HL-60/S4 (cell line): ENCODE measurements at regions not wholly inside any gene's neighbourhood (a gene's known extent, or its start where the extent isn't known, plus 50 kb on each side); places are given as distances from the start of the nearest gene placed in this dataset.
"Not testable (repeated sequence)": the region's sequence is repeated elsewhere in the genome, so short reads cannot be mapped to it uniquely, and the experiment has no call there.

Source experiments
- in situ Hi-C: fragments of 300-500 bp; cut with MboI; formaldehyde crosslinking; loops from 2 replicates; pipeline ENCODE4 v1.14.3; 2022; ENCODE audit warnings: low sequenced_read_pairs

DNA sequence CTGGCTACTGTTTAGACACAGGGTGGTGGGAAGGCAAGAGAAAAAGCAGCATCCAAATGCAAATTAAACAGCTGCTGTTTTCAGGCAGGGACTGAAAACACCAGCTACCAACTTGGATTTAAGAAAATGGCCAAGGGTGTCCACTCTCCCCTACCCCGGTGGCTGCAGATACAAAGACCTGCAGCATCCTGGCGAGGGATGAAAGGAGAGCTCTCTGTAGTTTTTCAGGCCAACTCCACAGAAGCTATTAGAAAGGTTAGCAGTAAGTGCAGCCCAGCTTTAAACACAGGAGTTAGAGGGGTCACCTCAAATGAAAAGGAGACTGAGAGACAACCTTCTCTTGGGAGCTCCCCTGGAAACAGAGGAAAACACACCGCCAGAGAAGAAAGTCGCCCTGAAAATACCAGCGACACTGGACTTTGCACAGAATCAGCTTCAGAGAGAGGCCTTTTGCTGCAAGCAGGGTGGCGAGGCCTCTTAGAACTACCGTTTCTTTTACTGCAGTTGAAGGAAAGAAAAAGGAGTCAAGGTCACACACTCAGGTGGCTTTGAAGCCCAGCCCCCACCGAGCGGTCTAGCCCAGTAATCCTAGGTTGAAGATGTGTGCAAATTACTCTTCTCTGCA is 74.4 kb upstream of the TIAM1 start:
- in situ Hi-C loops, result no loop called here

DNA sequence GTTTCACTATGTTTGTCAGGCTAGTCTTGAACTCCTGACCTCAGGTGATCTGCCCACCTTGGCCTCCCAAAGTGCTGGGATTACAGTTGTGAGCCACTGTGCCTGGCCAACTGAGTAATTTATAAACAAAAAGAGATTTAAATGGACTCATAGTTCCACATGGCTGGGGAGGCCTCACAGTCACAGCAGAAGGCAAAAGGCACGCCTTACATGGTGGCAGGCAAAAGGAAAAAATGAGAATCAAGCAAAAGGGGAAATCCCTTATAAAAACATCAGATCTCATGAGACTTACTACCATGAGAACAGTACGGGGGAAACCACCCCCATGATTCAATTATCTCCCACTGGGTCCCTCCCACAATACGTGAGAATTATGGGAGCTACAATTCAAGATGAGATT is 73.2 kb upstream of the TIAM1 start:
- in situ Hi-C loops, result not testable (repeated sequence)

GRCh38 chr21:31416465-31416864 is 72.4 kb upstream of the TIAM1 start:
- in situ Hi-C loops, result no loop called here

- in situ Hi-C loops, result no loop called here
Observed at GRCh38 chr21:31414263-31415000, 70.4 kb upstream of the TIAM1 start.

DNA sequence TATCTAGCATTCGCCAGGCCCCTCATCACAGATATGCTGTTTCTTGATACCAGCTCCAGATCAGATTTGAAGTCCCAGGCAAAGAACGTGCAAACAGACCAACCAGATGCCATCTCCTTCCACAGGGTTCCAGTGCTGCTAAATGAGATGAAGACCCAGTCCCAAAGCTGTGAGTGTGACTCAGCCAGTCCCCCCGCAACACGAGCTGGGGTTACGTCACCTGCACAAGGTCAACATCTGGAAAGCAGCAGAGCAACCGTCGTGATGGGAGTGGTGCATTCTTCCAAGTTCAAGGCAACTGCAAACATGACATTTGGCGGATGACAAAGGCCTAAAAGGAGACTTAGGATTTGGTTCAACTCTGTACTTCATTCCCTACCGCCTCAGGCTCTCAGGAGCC is 69.6 kb upstream of the TIAM1 start:
- in situ Hi-C loops, result no loop called here

DNA sequence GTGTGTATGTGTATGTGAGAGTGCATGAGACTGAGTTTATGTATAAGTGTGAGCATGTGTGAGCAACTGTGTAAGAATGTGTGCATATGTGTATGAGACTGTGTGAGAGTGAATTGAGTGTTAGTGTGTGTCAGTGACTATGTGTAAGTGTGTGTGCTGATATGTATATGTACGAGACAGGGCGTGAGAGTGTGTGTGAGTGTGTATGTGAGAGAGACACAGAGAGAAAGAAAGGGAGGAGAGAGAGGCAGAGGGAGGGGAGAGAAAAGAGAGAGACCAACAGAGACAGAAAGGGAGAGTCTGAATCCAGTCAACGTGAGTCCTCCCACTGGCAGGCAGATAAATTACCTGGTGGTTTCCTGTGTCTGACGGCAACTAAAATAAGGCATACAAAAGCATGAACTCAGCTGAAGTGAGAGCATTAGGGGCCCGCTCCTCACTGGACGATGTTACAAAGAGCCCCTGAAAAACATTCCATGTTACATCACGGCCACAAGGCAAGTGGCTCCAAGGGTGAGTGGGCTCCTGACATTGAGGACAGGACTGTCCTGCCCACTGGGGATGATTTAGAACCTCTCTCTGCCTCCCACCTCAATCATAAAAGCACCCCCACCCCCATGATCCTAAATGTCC is 66.6 kb upstream of the TIAM1 start:
- in situ Hi-C loops, result no loop called here

DNA sequence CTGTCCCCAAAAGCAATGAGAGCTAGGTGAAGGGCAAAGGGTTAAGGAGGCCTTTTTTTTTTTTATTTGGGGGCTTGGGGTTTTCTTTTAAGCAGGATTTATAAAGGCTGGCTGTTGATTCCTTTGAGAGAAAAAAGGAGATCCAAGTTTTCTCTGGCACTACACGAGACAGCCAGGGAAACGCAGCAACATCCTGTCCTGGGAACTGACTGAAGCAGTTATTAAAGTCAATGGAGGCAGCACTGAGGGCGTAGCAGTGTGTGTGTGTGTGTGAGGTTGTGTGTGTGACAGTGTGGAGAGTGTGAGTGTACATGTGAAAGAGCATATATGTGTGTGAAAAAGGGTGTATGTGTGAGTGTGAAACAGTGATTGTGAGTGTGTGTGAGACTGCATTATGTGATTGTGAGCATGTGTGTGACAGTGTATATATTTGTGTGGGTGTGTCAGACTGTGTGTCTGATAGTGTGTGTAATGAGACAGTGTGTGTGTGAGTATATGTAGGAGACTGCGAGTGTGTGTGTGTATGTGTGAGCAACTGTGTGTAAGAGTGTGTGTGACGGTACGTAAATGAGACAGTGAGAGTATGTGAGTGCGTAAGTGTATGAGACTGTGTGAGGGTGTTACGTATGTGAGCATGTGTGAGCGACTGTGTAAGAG is 65.9 kb upstream of the TIAM1 start:
- in situ Hi-C loops, result no loop called here

- in situ Hi-C loops, result no loop called here
Observed at GRCh38 chr21:31408301-31409088, 64.4 kb upstream of the TIAM1 start.

DNA sequence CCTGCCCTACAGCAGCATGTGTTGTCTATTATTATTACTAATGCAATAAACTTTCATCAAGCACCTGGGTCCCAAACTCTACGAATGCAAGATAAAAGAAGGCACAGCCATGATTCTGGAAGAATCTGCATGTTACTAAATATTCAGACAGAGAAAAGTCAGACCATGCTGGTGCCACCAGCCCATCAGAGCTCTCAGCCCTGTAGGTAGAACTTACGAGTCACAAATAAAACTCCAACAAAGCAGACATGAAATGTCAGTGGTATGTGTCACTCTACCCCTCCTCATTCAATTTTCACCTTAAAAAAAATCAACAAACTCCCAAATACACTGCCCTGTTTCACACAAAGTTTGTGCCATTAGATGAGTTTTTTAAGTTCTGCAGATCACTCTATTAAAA is 62.4 kb upstream of the TIAM1 start:
- in situ Hi-C loops, result no loop called here

DNA sequence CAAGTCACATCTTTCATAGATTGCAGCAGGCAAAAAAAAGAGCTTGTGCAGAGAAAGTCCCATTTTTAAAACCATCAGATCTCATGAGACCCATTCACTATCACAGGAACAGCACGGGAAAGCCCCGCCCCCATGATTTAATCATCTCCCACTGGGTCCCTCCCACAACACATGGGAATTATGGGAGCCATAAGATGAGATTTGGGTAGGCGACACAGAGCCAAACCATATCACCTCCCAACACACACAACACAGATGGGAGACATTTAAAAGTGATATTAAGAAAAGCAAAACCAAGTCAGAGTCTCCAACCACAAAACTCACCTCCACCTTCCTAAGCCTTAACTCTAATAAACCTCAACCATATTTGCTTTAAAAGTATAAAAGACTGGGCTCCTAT is 61.5 kb upstream of the TIAM1 start:
- in situ Hi-C loops, result no loop called here

DNA sequence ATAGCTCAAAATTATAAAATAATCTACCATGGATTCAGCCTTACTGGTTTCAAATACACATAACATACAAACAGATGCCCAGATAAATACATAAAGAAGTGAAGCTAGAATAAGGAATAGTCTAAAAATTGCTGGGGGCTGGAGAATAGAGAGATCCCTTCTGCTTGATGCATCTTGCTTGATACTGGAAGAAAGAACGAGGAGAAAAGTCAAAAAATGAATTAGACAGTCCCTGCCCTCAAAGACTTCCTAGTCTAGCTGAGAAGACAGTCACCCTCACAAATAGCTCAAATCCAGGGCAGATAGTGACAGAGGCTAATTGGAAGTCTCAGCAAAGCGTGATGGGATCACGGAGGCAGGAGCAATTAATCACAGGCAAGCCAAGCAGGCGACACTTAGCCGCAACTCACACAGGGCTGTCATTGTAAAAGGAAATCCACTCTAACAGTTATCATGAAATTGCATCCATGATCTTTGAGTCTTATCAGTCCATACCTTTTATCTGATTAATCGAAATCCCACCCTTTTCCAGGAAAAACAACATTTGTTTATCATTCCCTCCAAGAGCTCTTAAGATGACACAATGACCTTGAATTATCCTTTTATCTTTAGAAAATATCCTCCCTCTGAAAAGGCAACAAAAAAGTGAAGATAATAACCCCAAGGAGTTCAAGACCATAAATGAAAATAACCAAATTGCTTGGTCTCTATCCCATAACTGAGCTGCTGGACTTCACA is 59.7 kb upstream of the TIAM1 start:
- in situ Hi-C loops, result no loop called here

- in situ Hi-C loops, result no loop called here
Observed at GRCh38 chr21:31399591-31399990, 55.5 kb upstream of the TIAM1 start.

DNA sequence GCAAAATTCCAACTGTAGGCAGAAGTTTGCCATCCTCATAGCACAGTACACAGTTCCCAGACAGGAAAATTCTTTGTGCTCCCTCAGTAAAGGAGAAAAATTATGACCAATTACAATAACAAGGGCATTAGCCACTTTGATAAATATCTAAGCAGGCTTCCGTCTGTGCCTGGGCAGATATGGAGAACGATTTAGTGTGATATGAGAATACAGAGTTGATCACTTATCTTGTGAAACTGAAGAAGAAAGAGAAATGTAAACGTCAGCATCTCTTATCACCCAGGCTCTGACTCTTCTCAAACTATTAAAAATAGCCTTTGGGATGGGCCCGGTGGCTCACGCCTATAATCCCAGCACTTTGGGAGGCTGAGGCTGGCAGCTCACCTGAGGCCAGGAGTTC is 54.5 kb upstream of the TIAM1 start:
- in situ Hi-C loops, result no loop called here

GRCh38 chr21:31397939-31398338 is 53.9 kb upstream of the TIAM1 start:
- in situ Hi-C loops, result no loop called here

DNA sequence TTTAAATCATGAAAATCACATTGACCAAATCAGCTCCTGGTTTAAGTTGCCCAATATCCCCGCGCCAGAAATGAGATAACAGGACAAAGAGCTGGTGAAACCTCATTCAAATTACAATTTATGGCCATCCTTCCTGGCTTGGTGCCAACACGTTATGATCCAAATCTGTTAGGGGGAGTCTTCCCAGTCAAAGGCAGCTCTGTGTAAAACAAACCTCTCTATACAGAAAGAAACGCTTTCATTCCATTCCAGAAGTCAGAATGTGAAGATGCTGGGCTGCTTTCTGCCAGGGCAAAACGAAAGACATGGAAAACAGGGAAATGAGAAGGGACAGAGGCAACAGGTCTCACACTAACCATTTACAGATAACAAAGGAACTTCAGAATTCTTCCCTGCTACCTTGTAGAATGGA is 53.5 kb upstream of the TIAM1 start:
- in situ Hi-C loops, result no loop called here

- in situ Hi-C loops, result no loop called here
Observed at GRCh38 chr21:31397030-31397429, 53.0 kb upstream of the TIAM1 start.

DNA sequence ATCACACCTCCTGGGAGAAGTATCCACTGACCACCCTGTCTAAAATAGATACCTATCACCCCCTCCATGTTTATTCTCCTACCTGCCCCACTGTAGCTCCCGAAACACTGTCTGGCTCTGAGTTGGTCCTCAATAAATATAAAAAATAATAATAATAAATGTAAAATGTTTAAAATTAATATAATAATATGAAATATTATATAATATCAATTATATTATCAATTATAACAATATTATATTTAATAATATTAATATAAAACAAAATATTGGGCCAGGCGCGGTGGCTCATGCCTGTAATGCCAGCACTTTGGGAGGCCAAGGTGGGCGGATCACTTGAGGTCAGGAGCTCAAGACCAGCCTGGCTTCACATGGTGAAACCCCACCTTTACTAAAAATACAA is 52.3 kb upstream of the TIAM1 start:
- in situ Hi-C loops, result no loop called here

DNA sequence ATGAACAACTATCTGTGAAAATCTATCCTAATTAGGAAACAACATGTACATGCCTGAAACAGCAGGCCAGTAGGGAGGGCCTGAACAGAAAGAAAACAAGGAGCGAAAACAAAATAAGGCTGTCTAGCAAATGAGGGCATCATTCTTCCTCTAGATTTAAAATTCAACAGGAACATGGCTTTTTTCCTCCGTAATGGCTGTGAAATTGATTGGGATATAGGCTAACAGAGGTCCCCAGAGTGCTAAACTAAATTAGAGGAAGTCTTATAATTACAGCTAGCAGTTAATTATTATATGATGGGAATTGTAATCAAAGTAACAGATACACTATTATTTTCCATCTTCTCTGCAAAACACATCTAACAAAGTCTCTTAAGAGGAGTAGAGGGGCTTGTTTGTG is 51.7 kb upstream of the TIAM1 start:
- in situ Hi-C loops, result no loop called here

GRCh38 chr21:31395268-31395667 is 51.2 kb upstream of the TIAM1 start:
- in situ Hi-C loops, result no loop called here

GRCh38 chr21:31394309-31394708 is 50.2 kb upstream of the TIAM1 start:
- in situ Hi-C loops, result no loop called here
